GM19452 (cell line): ENCODE measurements at regions not wholly inside any gene's neighbourhood (a gene's known extent, or its start where the extent isn't known, plus 50 kb on each side); places are given as distances from the start of the nearest gene placed in this dataset.
"Not testable (repeated sequence)": the region's sequence is repeated elsewhere in the genome, so short reads cannot be mapped to it uniquely, and the experiment has no call there.

Experiments used
- ATAC-seq: cut with Tn5 transposase; IDR thresholded peaks from one replicate; pipeline ENCODE4 v1.9.1; 2021; ENCODE audit not compliant: unreplicated experiment

DNA sequence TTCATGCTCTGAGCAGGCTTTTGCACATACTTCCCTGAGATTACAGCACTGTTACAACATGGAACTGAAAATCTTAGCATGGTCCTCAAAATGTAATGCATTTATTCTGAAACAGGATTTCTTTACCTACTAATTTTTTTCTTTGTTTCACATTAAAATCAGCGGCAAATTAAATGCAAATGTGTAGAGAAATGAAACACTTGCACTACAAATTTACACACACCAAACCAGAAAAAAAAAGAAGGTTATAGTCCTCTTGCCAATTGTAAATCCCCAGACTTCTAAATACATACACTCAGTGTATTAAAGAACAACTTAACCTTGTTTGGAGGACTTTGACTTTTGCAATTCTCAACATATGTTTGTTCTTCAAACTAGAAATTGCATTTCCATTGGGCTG is 210.9 kb upstream of the TBX18 start:
- no peak for ATAC-seq

DNA sequence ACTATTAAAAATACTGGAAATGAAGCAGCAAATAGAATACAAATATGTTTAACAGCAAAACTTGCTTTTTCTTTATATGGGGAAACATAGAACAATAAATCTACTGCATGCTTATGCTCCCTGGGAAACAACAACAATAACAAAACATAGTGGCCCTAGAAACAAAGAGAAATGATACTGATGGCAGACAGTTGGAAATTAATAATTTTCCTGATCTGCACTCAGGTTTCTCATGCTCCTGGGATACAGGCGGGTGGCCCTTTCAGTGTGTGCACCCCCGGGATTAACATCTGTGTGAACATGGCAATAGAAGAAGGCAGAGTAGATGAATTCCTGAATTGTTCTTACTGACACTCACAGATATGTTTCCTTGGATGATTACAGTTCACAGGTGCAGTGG is 209.2 kb upstream of the TBX18 start:
- ATAC-seq, result no peak

- no peak for ATAC-seq
These were observed 203.6 kb upstream of the TBX18 start for GRCh38 chr6:84967965-84968364.

DNA sequence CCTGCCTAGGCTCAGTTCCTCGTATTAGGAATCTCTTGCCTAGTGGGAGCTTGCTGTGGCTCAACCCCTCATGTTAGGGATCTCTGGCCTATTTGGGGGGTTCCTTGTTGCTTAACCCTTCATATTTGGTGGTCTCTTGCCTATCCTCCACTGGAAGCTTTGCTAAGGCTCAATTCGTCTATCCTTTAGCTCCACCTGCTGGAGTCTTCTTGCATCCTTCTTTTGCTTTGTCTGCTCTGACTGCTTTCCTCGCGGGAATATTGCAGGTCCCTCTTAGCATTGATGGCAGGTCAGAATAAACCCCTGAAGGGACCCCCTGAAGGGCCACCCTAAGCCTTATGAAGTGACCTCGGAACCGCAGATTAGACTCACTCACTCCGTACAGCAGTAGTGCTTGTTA is 203.0 kb upstream of the TBX18 start:
- no peak for ATAC-seq

GRCh38 chr6:84953111-84953755 is 188.8 kb upstream of the TBX18 start:
- no peak for ATAC-seq

DNA sequence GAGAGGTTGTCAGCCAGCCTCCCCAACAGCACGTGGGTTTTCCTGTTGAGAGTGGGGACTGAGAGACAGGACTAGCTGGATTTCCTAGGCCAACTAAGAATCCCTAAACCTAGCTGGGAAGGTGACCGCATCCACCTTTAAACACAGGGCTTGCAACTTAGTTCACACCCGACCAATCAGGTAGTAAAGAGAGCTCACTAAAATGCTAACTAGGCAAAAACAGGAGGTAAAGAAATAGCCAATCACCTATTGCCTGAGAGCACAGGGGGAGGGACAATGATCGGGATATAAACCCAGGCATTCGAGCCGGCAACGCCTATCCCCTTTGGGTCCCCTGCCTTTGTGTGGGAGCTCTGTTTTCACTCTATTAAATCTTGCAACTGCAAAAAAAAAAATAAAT is 180.5 kb upstream of the TBX18 start:
- ATAC-seq, result not testable (repeated sequence)

GRCh38 chr6:84943905-84944304 is 179.5 kb upstream of the TBX18 start:
- no peak for ATAC-seq

DNA sequence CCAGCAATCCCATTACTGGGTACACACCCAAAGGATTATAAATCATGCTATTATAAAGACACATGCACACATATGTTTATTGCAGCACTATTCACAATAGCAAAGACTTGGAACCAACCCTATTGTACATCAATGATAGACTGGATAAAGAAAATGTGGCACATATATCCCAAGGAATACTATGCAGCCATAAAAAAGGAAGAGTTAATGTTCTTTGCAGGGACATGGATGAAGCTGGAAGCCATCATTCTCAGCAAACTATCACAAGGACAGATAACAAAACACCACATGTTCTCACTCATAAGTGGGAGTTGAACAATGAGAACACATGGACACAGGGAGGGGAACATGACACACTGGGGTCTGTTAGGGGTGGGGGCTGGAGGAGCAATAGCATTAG is 177.2 kb upstream of the TBX18 start:
- not testable (repeated sequence) for ATAC-seq

GRCh38 chr6:84929212-84929611 is 164.8 kb upstream of the TBX18 start:
- ATAC-seq, result no peak

GRCh38 chr6:84927551-84927950 is 163.2 kb upstream of the TBX18 start:
- ATAC-seq, result no peak

- no peak for ATAC-seq
These were observed 162.1 kb upstream of the TBX18 start for GRCh38 chr6:84926189-84927155.

GRCh38 chr6:84921891-84922290 is 157.5 kb upstream of the TBX18 start:
- ATAC-seq, result no peak

DNA sequence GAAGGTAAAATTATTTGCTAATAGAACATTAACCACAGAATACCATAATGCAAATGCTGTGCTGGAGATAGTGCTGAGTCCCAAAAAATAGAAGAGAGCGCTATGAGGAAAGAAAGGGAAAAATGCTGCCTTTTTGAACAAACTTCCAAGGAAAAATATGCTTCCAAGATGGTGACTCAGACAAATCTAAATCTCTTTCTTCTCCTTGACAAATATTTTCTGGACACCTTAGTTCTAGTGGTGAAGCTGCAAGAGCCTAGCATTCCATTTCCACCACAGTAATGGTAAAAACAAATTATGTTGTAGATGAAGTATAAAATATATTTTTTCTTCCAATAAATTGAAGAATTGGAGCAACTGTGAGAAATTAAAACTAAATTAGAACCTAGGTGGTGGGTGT is 155.6 kb upstream of the TBX18 start:
- ATAC-seq, result no peak

DNA sequence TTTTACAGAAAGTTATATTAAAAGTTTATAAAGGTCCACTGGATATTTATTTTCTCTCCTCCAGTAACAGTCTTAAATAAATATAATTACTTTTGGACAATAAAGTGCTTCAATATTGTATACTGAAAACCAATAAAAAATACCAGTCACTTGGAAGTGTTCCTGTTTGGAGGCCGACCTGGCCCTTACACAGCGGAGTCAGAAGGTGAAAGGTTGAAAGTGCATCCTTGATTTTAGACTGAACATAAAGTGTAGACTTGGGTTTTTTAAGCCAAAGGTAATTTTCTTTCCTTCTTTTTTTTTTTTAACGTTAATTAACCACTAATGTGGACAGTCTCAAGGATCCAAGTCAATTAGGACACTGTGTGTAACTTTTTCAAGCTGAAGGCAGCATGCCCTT is 152.3 kb upstream of the TBX18 start:
- no peak for ATAC-seq

DNA sequence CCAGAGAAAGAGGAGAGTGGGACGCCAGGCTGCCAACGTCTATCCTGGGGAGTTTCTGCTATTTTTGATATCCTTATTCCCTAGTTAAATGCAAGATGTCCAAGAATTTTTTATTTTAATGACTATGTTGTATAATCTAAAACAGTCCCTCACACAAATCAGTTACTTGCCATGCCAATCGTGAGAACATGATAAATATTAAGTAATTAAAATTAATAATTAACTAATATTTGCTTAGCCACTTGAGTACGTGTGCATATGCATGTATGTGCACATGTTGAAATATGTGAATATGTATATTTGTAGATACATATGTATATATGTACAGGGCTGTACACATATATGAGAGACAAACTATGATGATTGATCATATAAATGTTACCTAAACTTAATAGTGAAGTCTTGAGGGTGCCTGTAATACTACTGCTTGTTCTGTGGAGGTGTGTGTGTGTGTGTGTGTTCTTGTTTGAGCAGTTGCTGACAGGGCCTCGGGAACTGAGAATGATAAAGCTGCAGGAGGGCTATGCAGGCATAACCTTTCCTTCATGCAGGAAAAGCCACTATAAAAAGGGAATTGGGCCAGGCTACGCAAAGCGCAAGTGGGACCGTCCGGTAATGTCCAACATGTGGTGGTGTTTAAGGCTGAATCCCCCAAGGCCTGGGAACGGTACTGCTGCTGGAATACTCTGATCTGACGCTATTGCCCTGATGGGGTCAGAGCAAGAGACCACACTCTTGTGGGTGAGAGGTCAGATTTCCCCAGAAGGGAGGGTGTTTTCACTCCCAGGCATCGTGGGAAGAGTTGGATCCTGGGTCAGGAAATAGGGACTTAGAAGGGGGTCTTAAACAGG is 148.3 kb upstream of the TBX18 start:
- ATAC-seq, result no peak

GRCh38 chr6:84910906-84911607 is 146.7 kb upstream of the TBX18 start:
- no peak for ATAC-seq

DNA sequence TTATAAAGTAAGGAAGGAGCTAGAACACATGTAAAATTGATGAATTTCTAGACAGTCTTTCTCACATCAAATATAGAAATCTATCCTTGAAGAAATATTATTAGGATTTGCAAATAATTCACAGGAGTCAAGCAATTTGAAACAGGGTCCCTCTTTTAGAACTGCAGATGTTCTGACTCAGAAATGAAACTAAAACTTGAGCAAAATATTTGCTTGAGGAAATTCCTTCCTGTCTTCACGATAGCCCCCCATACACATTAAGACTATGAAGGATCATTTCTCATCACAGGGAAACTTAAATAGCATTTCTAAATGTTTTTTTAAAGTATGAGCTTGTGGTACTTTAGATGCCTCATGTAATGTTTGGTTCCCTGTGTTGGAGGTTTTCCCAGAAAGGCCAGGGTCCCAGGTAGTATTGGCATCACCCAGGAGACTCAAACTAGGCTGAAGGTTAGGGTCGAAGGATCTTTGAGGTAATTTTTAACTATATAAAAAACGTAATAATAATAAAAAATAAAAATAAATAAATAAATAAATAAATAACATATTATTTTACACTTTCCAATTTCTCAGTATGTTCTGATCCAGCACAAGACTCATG is 144.0 kb upstream of the TBX18 start:
- ATAC-seq, result no peak

DNA sequence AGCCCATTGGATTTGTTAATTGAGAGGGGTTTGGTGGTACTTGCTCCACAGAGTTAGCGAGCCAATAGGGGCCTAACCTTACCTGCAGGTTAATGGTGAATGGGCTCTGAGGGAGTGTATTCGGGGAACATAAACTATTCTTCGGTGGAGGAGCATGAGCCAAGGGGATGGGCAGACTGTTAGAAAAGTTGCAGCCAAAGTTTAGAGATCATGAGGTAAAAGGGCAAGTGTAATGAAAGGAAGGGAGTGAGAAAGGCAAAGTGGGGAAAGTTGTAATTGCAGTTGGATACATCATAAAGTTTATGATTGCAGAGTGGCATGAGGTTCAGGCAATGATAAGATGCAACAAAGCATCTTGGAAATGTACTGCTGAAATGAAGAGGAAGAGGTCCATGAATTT is 142.1 kb upstream of the TBX18 start:
- ATAC-seq, result no peak

DNA sequence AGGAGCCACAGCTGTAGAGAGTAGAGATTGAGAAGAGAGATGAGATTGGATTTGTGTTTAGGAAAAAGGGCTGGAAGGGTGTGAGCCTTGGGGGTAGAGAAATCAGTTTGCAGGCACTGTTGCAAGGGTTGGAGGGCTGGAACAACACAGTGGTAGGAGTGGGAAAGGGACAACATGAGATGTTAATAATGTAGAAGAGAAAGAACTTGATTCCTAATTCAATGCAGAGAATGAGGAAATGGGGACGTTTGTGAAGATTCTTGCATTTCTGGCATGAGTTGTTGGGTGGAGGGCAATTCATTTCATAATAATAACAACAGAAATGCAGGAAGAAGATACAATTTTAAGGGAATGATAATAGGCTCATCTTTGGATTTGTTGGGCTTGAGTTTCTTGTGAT is 141.4 kb upstream of the TBX18 start:
- no peak for ATAC-seq

- ATAC-seq, result no peak
These were observed 138.0 kb upstream of the TBX18 start for GRCh38 chr6:84902354-84902928.
